SK-N-MC (cell line): ENCODE measurements at regions not wholly inside any gene's neighbourhood (a gene's known extent, or its start where the extent isn't known, plus 50 kb on each side); places are given as distances from the start of the nearest gene placed in this dataset.
"Not testable (repeated sequence)": the region's sequence is repeated elsewhere in the genome, so short reads cannot be mapped to it uniquely, and the experiment has no call there.

Source experiments
- DNase-seq: peaks from one replicate; pipeline ENCODE4 v3.0.0-alpha.2; 2011; ENCODE audit warnings: low read depth, low spot score
- H3K27ac ChIP-seq: fragments of 200-600 bp; sonication (generic); 2 replicates; pipeline ENCODE4 v1.5.1; 2016; ENCODE audit warnings: mixed run types
- H3K36me3 ChIP-seq: fragments of 200-600 bp; sonication (generic); 2 replicates; pipeline ENCODE4 v1.6.1; 2017; ENCODE audit warnings: antibody characterized with exemption, low read length, mixed read lengths; ENCODE audit not compliant: insufficient read depth
- H3K4me3 ChIP-seq: fragments of 200-600 bp; sonication (generic); 2 replicates; pipeline ENCODE4 v1.5.1; 2016
- H3K9ac ChIP-seq: fragments of 200-600 bp; sonication (generic); 2 replicates; pipeline ENCODE4 v1.8.0; 2017; ENCODE audit warnings: mixed run types, mixed read lengths; ENCODE audit not compliant: insufficient read length
- H3K9me3 ChIP-seq: fragments of 200-600 bp; sonication (generic); 2 replicates; pipeline ENCODE4 v1.6.1; 2017; ENCODE audit warnings: low read depth, mild to moderate bottlenecking, antibody characterized with exemption, low read length, moderate library complexity, mixed read lengths
- EZH2 ChIP-seq: fragments of 200-600 bp; sonication (generic); IDR thresholded peaks from one replicate; pipeline ENCODE4 v1.6.1; 2017; ENCODE audit warnings: antibody characterized with exemption
- FOXP2 ChIP-seq: optimal IDR thresholded peaks from 2 replicates; pipeline ENCODE3; 2011; ENCODE audit warnings: mild to moderate bottlenecking, moderate library complexity; ENCODE audit not compliant: insufficient read depth; ENCODE audit errors: extremely low read length, control extremely low read depth
- POLR2AphosphoS5 ChIP-seq: IDR thresholded peaks from 2 replicates; pipeline ENCODE4 v1.6.1; 2012; ENCODE audit warnings: mild to moderate bottlenecking, low read depth, low read length, borderline replicate concordance

DNA sequence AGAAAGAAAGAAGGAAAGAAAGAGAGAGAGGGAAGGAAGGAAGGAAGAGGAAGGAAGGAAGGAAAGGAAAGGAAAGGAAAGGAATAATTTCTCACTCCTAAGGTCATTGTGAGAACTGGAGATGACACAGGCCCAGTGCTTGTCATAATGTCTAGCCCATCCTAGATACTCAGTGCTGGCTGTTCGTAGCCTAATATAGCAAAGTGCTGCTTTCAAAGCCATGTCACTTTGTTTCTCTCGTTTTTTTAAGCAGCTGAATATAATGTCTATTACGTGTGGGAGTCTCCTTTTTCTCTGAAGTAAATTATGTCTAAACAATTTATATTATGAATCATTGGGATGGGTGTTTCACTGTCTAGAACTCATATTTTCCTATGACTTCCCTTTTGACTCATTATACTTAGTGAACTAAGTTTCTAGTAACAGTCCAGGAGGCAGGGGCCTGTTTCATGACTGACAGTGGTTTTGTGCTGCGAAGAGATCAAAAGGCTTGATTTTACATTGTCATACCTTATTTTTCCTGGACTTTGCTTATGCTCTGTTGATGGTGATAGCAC, 327.0 kb upstream of the ZFP42 start:
- Histone ChIP-seq H3K27ac (no peak overlapping the region), H3K36me3 (no peaks in the 10 kb centered on the region), H3K4me3 (no peak overlapping the region), H3K9ac (no peak overlapping the region), H3K9me3 (no peaks in the 10 kb centered on the region)
- TF ChIP-seq POLR2AphosphoS5 (no peak), FOXP2 (no peak), EZH2 (no peak)
- DNase-seq, result no peak

DNA sequence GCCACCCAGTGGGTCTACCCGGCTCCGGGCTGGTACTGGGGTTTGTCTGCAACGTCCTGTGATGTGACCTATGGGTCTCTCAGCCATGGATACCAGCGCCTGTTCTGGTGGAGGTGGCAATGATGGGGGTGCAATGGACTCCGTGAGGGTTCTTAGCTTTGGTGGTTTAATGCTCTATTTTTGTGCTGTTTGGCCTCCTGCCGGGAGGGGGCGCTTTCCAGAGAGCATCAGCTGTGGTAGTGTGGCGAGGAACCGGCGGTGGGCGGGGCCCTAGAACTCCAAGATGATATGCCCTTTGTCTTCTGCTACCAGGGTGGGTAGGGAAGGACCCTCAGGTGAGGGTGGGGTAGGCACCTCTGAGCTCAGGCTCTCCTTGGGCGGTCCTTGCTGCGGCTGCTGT, 324.1 kb upstream of the ZFP42 start:
- not testable (repeated sequence) for H3K9me3 ChIP-seq, H3K9ac ChIP-seq, H3K36me3 ChIP-seq, H3K4me3 ChIP-seq, DNase-seq, H3K27ac ChIP-seq

DNA sequence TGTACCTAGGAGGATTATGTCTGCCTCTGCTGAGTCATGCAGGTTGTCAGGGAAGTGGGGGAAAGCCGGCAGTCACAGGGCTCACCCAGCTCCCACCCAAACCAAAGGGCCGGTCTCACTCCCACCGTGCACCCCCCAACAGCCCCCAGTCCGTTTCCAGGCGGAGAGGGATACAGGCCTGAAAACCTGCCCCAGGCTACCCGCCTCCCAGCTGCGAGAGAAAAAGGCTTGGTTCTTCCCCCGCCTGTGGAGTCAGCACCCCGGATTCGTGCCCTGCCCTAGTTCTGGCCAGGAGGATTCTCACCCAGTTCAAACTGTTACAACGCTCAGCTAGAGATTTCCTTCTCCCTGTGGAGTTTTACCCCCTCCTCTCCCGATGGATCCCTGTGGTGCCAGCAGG, 323.6 kb upstream of the ZFP42 start:
- not testable (repeated sequence) for H3K4me3 ChIP-seq, DNase-seq, H3K9me3 ChIP-seq, H3K36me3 ChIP-seq, H3K27ac ChIP-seq, H3K9ac ChIP-seq

DNA sequence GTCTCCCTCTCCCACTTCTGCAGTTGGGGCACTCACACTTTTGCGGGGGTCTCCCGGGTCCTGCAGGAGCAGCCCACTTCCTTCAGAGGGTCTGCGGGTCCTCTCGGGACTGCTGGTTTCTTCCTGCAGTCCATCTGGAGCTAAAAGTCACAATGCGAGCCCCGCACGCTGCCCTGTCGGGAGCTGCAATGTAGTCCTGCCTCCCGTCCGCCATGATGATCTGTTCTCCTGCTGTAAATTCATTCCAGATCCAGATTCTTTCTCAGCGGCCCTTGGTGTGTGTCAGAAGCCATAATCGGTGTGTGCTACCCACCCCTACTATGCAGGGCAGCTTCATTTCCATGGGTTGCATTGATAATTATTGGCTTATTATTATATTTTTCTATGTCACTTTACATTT, 323.0 kb upstream of the ZFP42 start:
- not testable (repeated sequence) for H3K36me3 ChIP-seq, H3K9ac ChIP-seq, H3K27ac ChIP-seq, H3K9me3 ChIP-seq, DNase-seq, H3K4me3 ChIP-seq

DNA sequence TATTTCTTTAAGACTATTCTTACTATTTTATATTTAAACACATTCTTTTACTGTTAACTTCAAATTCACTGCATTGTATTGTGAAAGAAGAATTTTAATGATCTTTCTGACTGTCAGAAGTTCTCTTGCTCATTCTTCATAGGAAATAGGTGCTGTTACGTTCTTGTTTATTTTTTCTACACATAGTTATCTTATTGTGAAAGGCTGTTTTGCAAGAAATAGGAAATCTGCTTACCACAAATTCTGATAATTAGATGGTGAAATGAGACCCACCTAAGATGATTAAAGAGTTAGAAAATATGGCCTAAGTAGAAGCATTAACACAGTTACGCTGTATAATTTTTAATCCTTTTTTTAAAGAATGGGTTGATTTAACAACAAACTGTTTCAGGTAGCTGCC, 316.1 kb upstream of the ZFP42 start:
- no peaks in the 10 kb centered on the region for H3K36me3 ChIP-seq
- DNase-seq, result no peak
- no peaks in the 10 kb centered on the region for H3K9me3 ChIP-seq
- TF ChIP-seq FOXP2 (no peak), POLR2AphosphoS5 (no peak), EZH2 (no peak)
- no peak overlapping the region for H3K4me3 ChIP-seq
- no peak overlapping the region for H3K27ac ChIP-seq
- no peak overlapping the region for H3K9ac ChIP-seq

DNA sequence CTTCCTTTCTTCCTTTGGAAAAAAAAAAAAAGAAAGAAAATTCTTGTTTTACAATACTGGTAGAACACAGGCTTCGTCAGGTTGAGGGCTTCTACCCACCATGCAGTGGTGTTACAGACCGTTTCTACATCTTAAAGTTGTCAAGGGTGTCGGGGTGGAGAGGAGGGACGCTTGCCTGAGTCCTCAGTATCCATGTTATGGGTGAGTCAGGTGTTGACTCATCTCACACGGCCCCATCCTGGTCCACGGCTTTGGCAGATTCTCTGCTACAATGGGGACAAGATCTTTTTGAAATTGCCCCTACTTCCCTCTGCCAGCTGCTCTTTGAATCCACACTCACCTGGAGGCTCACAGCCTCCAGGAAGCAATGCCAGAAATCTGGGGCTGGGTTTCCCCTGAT, 310.3 kb upstream of the ZFP42 start:
- TF ChIP-seq POLR2AphosphoS5 (no peak), EZH2 (no peak), FOXP2 (no peak)
- DNase-seq, result no peak
- H3K9ac ChIP-seq, result no peak overlapping the region
- H3K4me3 ChIP-seq, result no peak overlapping the region
- no peak overlapping the region for H3K27ac ChIP-seq
- no peaks in the 10 kb centered on the region for H3K9me3 ChIP-seq
- H3K36me3 ChIP-seq, result no peaks in the 10 kb centered on the region

DNA sequence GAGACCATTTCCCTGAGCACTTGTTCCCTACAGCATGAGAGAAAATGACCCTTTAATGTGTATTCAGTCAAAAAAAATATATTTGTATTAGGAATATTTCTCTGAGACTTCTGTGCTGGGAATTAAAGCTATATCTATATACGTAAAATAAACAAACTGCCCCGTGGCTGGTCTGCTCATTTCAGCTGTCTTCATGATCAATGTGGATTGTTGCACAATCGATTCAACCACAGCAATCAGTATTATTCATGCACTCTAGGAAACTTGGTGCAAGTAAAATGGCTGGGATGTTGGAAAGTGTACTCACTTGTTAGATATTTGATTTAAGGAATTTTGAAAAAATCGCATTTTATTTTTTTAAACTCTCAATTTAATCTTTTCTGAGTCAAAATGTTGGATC, 307.9 kb upstream of the ZFP42 start:
- H3K4me3 ChIP-seq, result no peak overlapping the region
- no peak overlapping the region for H3K9ac ChIP-seq
- H3K36me3 ChIP-seq, result no peaks in the 10 kb centered on the region
- H3K27ac ChIP-seq, result no peak overlapping the region
- DNase-seq, result no peak
- no peaks in the 10 kb centered on the region for H3K9me3 ChIP-seq
- TF ChIP-seq EZH2 (no peak), FOXP2 (no peak), POLR2AphosphoS5 (no peak)

DNA sequence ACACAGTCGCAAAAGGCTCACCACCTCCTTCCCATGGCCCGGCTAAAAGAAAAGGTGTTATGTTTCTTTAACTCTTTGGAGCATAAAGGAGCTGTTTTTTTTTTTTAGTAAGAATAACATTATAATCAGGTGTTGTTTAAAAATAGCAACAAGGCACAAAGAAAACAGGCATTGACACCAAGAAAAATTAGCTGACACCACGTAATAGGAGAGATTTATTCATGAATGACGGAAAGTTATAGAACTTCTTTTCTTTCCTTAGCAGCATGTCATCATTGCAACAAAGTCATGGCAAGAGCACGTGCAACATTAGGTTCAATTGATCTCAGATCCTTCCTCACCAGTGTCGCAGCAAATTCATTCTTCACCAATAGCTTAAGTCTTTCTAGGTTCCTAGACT, 302.9 kb upstream of the ZFP42 start:
- Histone ChIP-seq H3K27ac (no peak overlapping the region), H3K4me3 (no peak overlapping the region), H3K9me3 (no peaks in the 10 kb centered on the region), H3K9ac (no peak overlapping the region), H3K36me3 (no peaks in the 10 kb centered on the region)
- TF ChIP-seq POLR2AphosphoS5 (no peak), FOXP2 (no peak), EZH2 (no peak)
- DNase-seq, result no peak

DNA sequence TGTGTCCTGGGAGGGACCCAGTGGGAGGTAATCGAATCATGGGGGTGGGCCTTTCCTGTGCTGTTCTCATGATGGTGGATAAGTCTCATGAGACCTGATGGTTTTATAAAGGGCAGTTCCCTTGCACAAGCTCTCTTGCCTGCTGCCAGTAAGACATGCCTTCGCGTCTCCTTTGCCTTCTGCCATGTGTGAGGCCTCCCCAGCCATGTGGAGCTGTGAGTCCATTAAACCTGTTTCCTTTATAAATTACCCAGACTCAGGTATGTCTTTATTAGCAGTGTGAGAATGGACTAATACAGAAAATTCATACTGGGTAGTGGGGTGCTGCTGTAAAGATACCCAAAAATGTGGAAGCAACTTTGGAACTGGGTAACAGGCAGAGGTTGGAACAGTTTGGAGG, 300.0 kb upstream of the ZFP42 start:
- H3K27ac ChIP-seq, H3K9me3 ChIP-seq, H3K4me3 ChIP-seq, DNase-seq, H3K36me3 ChIP-seq, H3K9ac ChIP-seq: not testable (repeated sequence)

DNA sequence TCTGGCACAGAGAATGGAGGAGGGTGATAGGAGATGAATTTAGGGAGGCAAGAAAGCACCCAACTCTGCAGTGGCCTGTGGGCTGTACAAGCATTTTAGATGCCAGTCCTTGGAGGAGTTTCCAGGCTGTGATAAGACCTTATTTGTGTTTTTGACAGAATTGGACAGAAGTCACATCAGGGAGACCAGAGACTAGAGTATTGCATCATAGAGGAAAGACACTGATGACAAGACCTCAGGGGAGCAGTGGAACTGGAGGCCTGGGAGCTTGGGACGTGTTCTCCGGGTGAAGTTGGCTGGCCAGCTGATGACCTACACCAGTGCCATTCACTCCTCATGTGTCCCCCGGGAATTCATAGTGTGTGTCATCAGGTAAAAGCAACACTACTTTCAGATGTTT, 284.0 kb upstream of the ZFP42 start:
- Histone ChIP-seq H3K9me3 (no peaks in the 10 kb centered on the region), H3K36me3 (no peaks in the 10 kb centered on the region), H3K9ac (no peak overlapping the region), H3K27ac (no peak overlapping the region), H3K4me3 (no peak overlapping the region)
- DNase-seq, result no peak
- TF ChIP-seq EZH2, result no peak
- TF ChIP-seq FOXP2, result no peak
- no peak for TF ChIP-seq POLR2AphosphoS5
